Psoas muscle (tissue), 7 donors: ENCODE measurements at regions not wholly inside any gene's neighbourhood (a gene's known extent, or its start where the extent isn't known, plus 50 kb on each side); places are given as distances from the start of the nearest gene placed in this dataset.
"Not testable (repeated sequence)": the region's sequence is repeated elsewhere in the genome, so short reads cannot be mapped to it uniquely, and the experiment has no call there.

Experiments
- ATAC-seq, 4 donors: fragments of 200-7000 bp; cut with Tn5 transposase; one replicate each; pipeline ENCODE4 v1.9.1; 2020; ENCODE audit warnings: moderate library complexity in 3 of 4, mild to moderate bottlenecking in 2 of 4
- DNase-seq, 2 donors: peaks; one replicate each; pipeline ENCODE4 v3.0.0-alpha.2; 2020
- H3K27ac ChIP-seq: fragments of 200-600 bp; one replicate; pipeline ENCODE4 v1.8.0; 2022
- H3K27me3 ChIP-seq, 3 donors: fragments of 200-600 bp in 1 of 3; one replicate each; pipeline versions ENCODE4 v1.6.1 to v1.8.0; 2013 to 2022; ENCODE audit warnings: low read length in 2 of 3, mild to moderate bottlenecking in 2 of 3, moderate library complexity in 1 of 3; ENCODE audit not compliant: insufficient read depth in 3 of 3
- H3K36me3 ChIP-seq, 2 donors: fragments of 200-600 bp in 1 of 2; one replicate each; pipeline versions ENCODE4 v1.6.1 to v1.8.0; 2013 to 2022; ENCODE audit warnings: low read depth in 1 of 2, mild to moderate bottlenecking in 1 of 2, moderate library complexity in 1 of 2; ENCODE audit not compliant: insufficient read depth in 1 of 2
- H3K4me1 ChIP-seq: fragments of 200-600 bp; one replicate; pipeline ENCODE4 v1.8.0; 2022
- H3K4me3 ChIP-seq: fragments of 200-600 bp; one replicate; pipeline ENCODE4 v1.8.0; 2022; ENCODE audit warnings: mild to moderate bottlenecking
- H3K9me3 ChIP-seq: fragments of 200-600 bp; one replicate; pipeline ENCODE4 v1.8.0; 2022
- WGBS, 3 donors: extraction: QIAGEN DNeasy Blood & Tissue Kit; methylation state at CpG; one replicate each; pipeline versions ENCODE4 v1.1.6 to v1.1.7; 2013; 5-methylcytosine and 5-hydroxymethylcytosine counted together
- intact Hi-C, 2 donors: fragments of 100-400 bp; cut with DNase I; formaldehyde crosslinking; loops; one replicate each; pipeline versions ENCODE4 v1.11.0 to v1.14.2; 2022
- TF ChIP-seq, protein P1 (sequence below): fragments of 200-600 bp; IDR thresholded peaks from one replicate; pipeline ENCODE4 v1.8.0; 2022; ENCODE audit warnings: antibody characterized with exemption
- donor health status: healthy with polysubstance abuse.
- donor health status: DM: no; HTN: no; CAD: no; lungs with moderate emphysema.
- donor health status: Bipolar disorder and iron deficiency.
- donor health status: healthy.
- donor health status: DM: yes; HTN: yes; CAD: no.
- donor health status: DM: no; HTN: no; CAD: no.
- donor health status: DM: yes; HTN: yes; CAD: no.

DNA sequence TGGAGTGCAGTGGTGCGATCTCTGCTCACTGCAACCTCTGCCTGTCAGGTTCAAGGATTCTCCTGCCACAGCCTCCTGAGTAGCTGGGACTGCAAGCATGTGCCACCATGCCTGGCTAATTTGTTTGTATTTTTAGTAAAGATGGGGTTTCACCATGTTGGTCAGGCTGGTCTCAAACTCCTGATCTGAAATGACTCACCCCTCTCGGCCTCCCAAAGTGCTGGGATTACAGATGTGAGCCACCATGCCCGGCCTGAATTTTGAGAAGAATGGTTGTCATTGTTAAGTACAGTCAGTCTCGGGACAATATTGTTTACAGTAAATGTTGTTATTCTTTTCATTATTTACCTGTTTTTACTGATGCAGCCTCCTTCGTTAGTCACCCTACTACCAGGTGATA, 1226.2 kb upstream of the TENM3 start:
- Histone ChIP-seq H3K27ac (no peak overlapping the region), H3K4me1 (no peaks in the 10 kb centered on the region), H3K9me3 (peaks cover 9% of the 10 kb centered on the region), H3K27me3 (no peaks in the 10 kb centered on the region), H3K4me3 (no peak overlapping the region), H3K36me3 (no peaks in the 10 kb centered on the region)
- TF ChIP-seq, protein P1, sequence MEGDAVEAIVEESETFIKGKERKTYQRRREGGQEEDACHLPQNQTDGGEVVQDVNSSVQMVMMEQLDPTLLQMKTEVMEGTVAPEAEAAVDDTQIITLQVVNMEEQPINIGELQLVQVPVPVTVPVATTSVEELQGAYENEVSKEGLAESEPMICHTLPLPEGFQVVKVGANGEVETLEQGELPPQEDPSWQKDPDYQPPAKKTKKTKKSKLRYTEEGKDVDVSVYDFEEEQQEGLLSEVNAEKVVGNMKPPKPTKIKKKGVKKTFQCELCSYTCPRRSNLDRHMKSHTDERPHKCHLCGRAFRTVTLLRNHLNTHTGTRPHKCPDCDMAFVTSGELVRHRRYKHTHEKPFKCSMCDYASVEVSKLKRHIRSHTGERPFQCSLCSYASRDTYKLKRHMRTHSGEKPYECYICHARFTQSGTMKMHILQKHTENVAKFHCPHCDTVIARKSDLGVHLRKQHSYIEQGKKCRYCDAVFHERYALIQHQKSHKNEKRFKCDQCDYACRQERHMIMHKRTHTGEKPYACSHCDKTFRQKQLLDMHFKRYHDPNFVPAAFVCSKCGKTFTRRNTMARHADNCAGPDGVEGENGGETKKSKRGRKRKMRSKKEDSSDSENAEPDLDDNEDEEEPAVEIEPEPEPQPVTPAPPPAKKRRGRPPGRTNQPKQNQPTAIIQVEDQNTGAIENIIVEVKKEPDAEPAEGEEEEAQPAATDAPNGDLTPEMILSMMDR: no peak
- no peak for ATAC-seq
- no peak for DNase-seq
- WGBS, 3 donors: 71 to 85% (median 83%) methylated on average over 5 of the region's 5 CpGs
- intact Hi-C loops: no loop called here

DNA sequence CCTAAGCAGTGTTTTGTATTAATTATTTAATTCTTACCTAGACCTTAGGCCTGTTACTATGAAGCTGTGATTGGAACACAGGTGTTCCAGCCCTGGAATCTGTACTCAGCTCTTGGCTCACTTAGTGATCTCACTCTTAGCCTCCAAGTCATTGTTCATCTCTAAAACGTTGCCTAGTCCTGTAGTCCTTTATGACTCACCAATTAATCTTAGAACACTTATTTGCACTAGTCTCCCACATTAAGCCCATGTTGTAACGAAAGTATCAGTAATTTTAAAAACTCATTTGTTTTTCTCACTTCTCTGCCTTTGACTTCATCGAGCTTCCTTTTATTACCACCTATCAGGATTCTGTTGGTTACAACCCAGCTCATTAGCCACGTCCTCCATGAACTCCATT, 1224.7 kb upstream of the TENM3 start:
- no peak for ATAC-seq

DNA sequence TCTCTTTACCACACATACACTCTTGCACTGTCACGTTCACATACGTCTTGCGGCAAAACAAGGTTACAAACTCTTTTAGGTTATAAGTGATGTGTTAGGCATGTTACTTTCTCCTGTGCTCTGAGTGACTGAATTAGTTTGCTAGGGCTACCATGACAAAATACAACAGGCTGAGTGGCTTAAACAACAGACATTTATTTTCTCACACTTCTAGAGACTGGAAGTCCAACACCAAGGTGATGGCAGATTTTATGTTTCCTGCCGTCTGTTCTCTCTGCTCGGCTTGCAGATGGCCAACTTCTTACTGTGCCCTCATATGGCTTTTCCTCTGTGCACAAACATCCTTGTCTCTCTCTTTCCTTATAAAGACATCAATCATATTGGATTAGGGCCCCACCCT, 1224.3 kb upstream of the TENM3 start:
- H3K4me1 ChIP-seq: no peaks in the 10 kb centered on the region
- intact Hi-C loops: no loop called here
- ATAC-seq: no peak
- TF ChIP-seq, protein P1: no peak
- peaks cover 6% of the 10 kb centered on the region for H3K9me3 ChIP-seq
- H3K27ac ChIP-seq: no peak overlapping the region
- no peaks in the 10 kb centered on the region for H3K36me3 ChIP-seq
- no peak overlapping the region for H3K4me3 ChIP-seq
- no peak for DNase-seq
- WGBS, 3 donors: 43 to 55% (median 46%) methylated on average over 5 of the region's 5 CpGs
- H3K27me3 ChIP-seq: no peaks in the 10 kb centered on the region

More for the DNA sequence above, 1224.7 kb upstream of the TENM3 start:
- Histone ChIP-seq H3K36me3 (no peaks in the 10 kb centered on the region), H3K27ac (no peak overlapping the region), H3K27me3 (no peaks in the 10 kb centered on the region), H3K9me3 (peaks cover 9% of the 10 kb centered on the region), H3K4me3 (no peak overlapping the region), H3K4me1 (no peaks in the 10 kb centered on the region)
- 41 to 47% (median 46%) methylated on average over 4 of the region's 4 CpGs for WGBS, 3 donors
- intact Hi-C loops: no loop called here
- no peak for DNase-seq
- TF ChIP-seq, protein P1: no peak

DNA sequence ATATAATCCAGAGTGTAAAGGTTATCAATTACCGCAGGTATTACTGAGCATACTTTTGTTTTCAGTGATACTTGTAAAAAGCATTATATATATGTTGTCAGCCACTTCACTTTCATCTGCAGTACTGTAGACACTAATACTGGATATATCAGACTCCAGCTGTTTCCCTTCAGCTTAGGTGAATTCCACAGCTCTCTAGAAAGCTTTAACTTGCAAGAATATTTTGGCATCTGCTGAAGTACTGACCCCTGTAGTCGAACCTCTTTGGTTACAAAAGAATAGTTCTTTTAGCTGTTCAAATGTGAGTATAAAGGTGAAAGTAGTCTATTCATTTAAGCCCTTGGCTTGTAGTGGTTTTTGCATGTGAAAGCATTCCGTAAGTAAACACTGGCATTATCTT, 1222.7 kb upstream of the TENM3 start:
- ATAC-seq (no peak), DNase-seq (no peak)
- H3K9me3 ChIP-seq: no peaks in the 10 kb centered on the region
- intact Hi-C loops: no loop called here
- no peaks in the 10 kb centered on the region for H3K27me3 ChIP-seq
- WGBS, 3 donors: 48 to 52% (median 51%) methylated on average over 3 of the region's 3 CpGs
- no peaks in the 10 kb centered on the region for H3K36me3 ChIP-seq
- TF ChIP-seq, protein P1: no peak
- no peaks in the 10 kb centered on the region for H3K4me1 ChIP-seq
- H3K27ac ChIP-seq: no peak overlapping the region
- no peak overlapping the region for H3K4me3 ChIP-seq

DNA sequence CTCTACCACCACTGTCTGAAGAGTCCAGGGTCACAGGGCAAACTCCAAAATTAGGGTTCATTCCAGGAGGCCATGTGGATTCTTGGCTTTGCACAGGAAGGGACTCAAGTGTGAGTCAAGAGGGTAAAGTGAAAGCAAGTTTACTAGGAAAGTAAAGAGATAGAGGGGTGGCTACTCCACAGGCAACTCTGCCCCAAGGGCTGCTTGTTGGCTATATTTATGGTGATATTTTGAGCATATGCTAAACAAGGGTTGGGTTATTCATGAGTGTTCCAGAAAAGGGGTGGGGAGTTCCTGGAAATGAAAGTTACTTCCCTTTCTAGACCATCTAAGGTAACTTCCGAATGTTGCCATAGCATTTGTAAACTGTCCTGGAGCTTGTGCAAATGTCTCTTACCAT, 1222.0 kb upstream of the TENM3 start:
- no peak overlapping the region for H3K4me3 ChIP-seq
- H3K27ac ChIP-seq: no peak overlapping the region
- WGBS, 3 donors: 89 to 93% (median 92%) methylated on average over 1 of the region's 1 CpG
- H3K36me3 ChIP-seq: no peaks in the 10 kb centered on the region
- TF ChIP-seq, protein P1: no peak
- no peaks in the 10 kb centered on the region for H3K27me3 ChIP-seq
- intact Hi-C loops: no loop called here
- DNase-seq (no peak), ATAC-seq (no peak)
- no peaks in the 10 kb centered on the region for H3K4me1 ChIP-seq
- H3K9me3 ChIP-seq: peaks cover under 1% of the 10 kb centered on the region

DNA sequence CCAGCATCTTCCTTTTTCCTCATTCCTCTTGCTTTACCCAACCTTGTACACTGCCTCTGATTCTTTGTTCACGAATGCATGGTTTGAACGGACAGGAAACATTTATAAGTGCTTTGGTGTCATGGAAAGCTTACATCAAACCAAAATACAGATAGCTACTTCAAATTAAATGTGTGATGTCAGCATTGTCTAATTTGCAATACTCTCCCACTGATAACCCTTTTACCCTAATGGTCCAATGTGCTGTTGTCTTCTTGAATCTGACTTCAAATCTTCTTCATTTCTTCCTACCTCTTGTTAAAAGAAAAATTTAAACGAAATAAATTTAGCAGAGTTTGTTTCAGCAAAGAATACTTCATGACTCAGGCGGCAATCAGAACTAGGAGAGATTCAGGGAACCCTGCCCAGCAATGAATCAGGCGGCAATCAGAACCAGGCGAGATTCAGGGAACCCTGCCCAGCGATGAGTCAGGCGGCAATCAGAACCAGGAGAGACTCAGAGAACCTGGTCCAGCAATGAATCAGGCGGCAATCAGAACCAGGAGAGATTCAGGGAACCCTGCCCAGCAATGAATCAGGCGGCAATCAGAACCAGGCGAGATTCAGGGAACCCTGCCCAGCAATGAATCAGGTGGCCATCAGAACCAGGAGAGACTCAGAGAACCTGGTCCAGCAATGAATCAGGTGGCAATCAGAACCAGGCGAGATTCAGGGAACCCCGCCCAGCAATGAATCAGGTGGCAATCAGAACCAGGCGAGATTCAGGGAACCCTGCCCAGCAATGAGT, 1212.9 kb upstream of the TENM3 start:
- WGBS, 3 donors: 86 to 90% (median 86%) methylated on average over 14 of the region's 14 CpGs
- DNase-seq: peak; percentile 49 to 78
- H3K4me3 ChIP-seq, intact Hi-C loops, H3K36me3 ChIP-seq, H3K9me3 ChIP-seq, H3K27ac ChIP-seq, H3K4me1 ChIP-seq, H3K27me3 ChIP-seq, ATAC-seq: not testable (repeated sequence)
